GM12892 (cell line): ENCODE measurements at regions not wholly inside any gene's neighbourhood (a gene's known extent, or its start where the extent isn't known, plus 50 kb on each side); places are given as distances from the start of the nearest gene placed in this dataset.

ENCODE experiments used
- POLR2A ChIP-seq: IDR thresholded peaks from 2 replicates; pipeline ENCODE4 v1.6.1; 2011; ENCODE audit warnings: low read depth, low read length, control low read depth
- POLR2AphosphoS5 ChIP-seq: IDR thresholded peaks from 2 replicates; pipeline ENCODE4 v1.6.1; 2011; ENCODE audit warnings: low read depth, low read length, control low read depth

- TF ChIP-seq POLR2AphosphoS5, result no peak
- no peak for TF ChIP-seq POLR2A
Observed at GRCh38 chr10:131561897-131562296, 250.4 kb upstream of the TCERG1L start.
